IMR-90 (cell line): ENCODE measurements at regions not wholly inside any gene's neighbourhood (a gene's known extent, or its start where the extent isn't known, plus 50 kb on each side); places are given as distances from the start of the nearest gene placed in this dataset.

Experiments used
- ATAC-seq: fragments of 200-7000 bp; cut with Tn5 transposase; 2 replicates; pipeline ENCODE4 v1.9.1; 2020; ENCODE audit warnings: low read depth, mild to moderate bottlenecking, moderate library complexity
- BruUV-seq: library from RNA; stranded (reverse); fragments of 400-500 nt; replicated peaks from 2 replicates; lab custom pipeline; 2021; lab: Mats Ljungman, UMichigan
- CTCF ChIA-PET: fragments of 300-600 bp; formaldehyde crosslinking; extraction: SDS; loops from one replicate; lab custom pipeline; 2021; ENCODE audit warnings: antibody characterized with exemption; lab: Yijun Ruan, JAX
- POLR2A ChIA-PET: fragments of 300-600 bp; sonication (Branson Sonifier 250); formaldehyde crosslinking; loops from one replicate; lab custom pipeline; 2022; ENCODE audit warnings: antibody characterized with exemption; ENCODE audit not compliant: unreplicated experiment; lab: Charles Lee
- DNase-seq: peaks from one replicate; pipeline ENCODE4 v3.0.0; 2013
- H2AFZ ChIP-seq: replicated peaks from 2 replicates; pipeline ENCODE3; 2013; ENCODE audit warnings: low read length, mild to moderate bottlenecking; ENCODE audit not compliant: poor library complexity
- H2AK5ac ChIP-seq: 2 replicates; pipeline ENCODE4 v1.6.1; 2013; ENCODE audit warnings: low read depth, low read length, inconsistent platforms
- H2AK9ac ChIP-seq: replicated peaks from 2 replicates; pipeline ENCODE3; 2013; ENCODE audit warnings: mild to moderate bottlenecking, low read depth, low read length, moderate library complexity; ENCODE audit not compliant: poor library complexity
- H2BK120ac ChIP-seq: 2 replicates; pipeline ENCODE4 v1.6.1; 2013; ENCODE audit warnings: low read depth, low read length, inconsistent platforms
- H2BK15ac ChIP-seq: 3 replicates; pipeline ENCODE4 v1.6.1; 2013; ENCODE audit warnings: low read depth, low read length, inconsistent platforms
- H2BK20ac ChIP-seq: 2 replicates; pipeline ENCODE4 v1.6.1; 2013; ENCODE audit warnings: low read depth, mild to moderate bottlenecking, inconsistent platforms, low read length, moderate library complexity
- H2BK5ac ChIP-seq: 2 replicates; pipeline ENCODE4 v1.6.1; 2013; ENCODE audit warnings: mild to moderate bottlenecking, low read depth, low read length, inconsistent platforms; ENCODE audit not compliant: poor library complexity, severe bottlenecking
- H3K14ac ChIP-seq: replicated peaks from 2 replicates; pipeline ENCODE4 v1.6.1; 2013; ENCODE audit warnings: low read depth, low read length, inconsistent platforms
- H3K18ac ChIP-seq: 2 replicates; pipeline ENCODE4 v1.6.1; 2013; ENCODE audit warnings: low read depth, low read length, control low read depth
- H3K23ac ChIP-seq: 2 replicates; pipeline ENCODE4 v1.6.1; 2013; ENCODE audit warnings: low read depth, low read length, inconsistent platforms
- H3K27ac ChIP-seq: 2 replicates; pipeline ENCODE4 v1.5.1; 2013; ENCODE audit warnings: mild to moderate bottlenecking, control low read depth, low read length; ENCODE audit not compliant: insufficient read depth
- H3K27me3 ChIP-seq: 2 replicates; pipeline ENCODE4 v1.6.1; 2013; ENCODE audit warnings: low read length; ENCODE audit not compliant: control insufficient read depth, insufficient read depth
- H3K36me3 ChIP-seq: 2 replicates; pipeline ENCODE4 v1.6.1; 2013; ENCODE audit warnings: low read length, mixed read lengths; ENCODE audit not compliant: control insufficient read depth, insufficient read depth
- H3K4ac ChIP-seq: 2 replicates; pipeline ENCODE4 v1.6.1; 2013; ENCODE audit warnings: low read depth, low read length, inconsistent platforms
- H3K4me1 ChIP-seq: 2 replicates; pipeline ENCODE4 v1.6.1; 2013; ENCODE audit warnings: low read length, mixed read lengths; ENCODE audit not compliant: control insufficient read depth, insufficient read depth
- H3K4me2 ChIP-seq: 2 replicates; pipeline ENCODE4 v1.6.1; 2013; ENCODE audit warnings: low read depth, mild to moderate bottlenecking, control low read depth, low read length, moderate library complexity
- H3K4me3 ChIP-seq: 2 replicates; pipeline ENCODE4 v1.5.1; 2013; ENCODE audit warnings: low read depth, mild to moderate bottlenecking, control low read depth, low read length, moderate library complexity; ENCODE audit not compliant: insufficient read depth
- H3K56ac ChIP-seq: 2 replicates; pipeline ENCODE4 v1.6.1; 2013; ENCODE audit warnings: low read length, inconsistent platforms; ENCODE audit not compliant: insufficient read depth; ENCODE audit errors: extremely low read depth
- H3K79me1 ChIP-seq, 2 experiments: 2 replicates each; pipeline ENCODE4 v1.6.1; 2013; ENCODE audit warnings: low read length in 2 of 2, inconsistent platforms in 1 of 2, low read depth in 1 of 2
- H3K9ac ChIP-seq: 2 replicates; pipeline ENCODE4 v1.6.1; 2013; ENCODE audit warnings: low read depth, low read length, control low read depth
- H3K9me1 ChIP-seq: 2 replicates; pipeline ENCODE4 v1.6.1; 2013; ENCODE audit warnings: low read length, inconsistent platforms; ENCODE audit not compliant: insufficient read depth
- H3K9me3 ChIP-seq: 2 replicates; pipeline ENCODE4 v1.6.1; 2013; ENCODE audit warnings: low read length; ENCODE audit not compliant: control insufficient read depth, insufficient read depth
- H4K20me1 ChIP-seq: 2 replicates; pipeline ENCODE4 v1.6.1; 2013; ENCODE audit warnings: low read length, inconsistent platforms; ENCODE audit not compliant: insufficient read depth
- H4K5ac ChIP-seq: 2 replicates; pipeline ENCODE4 v1.6.1; 2013; ENCODE audit warnings: mild to moderate bottlenecking, low read depth, low read length, control low read depth
- H4K8ac ChIP-seq, 2 experiments: 2 replicates each; pipeline ENCODE4 v1.6.1; 2013; ENCODE audit warnings: low read depth in 2 of 2, low read length in 2 of 2, control low read depth in 1 of 2, inconsistent platforms in 1 of 2
- H4K91ac ChIP-seq: 2 replicates; pipeline ENCODE4 v1.6.1; 2013; ENCODE audit warnings: low read depth, low read length, inconsistent platforms; ENCODE audit not compliant: insufficient read depth
- MAZ ChIP-seq: IDR thresholded peaks from 2 replicates; pipeline ENCODE4 v1.6.1; 2012; ENCODE audit warnings: low read depth, mild to moderate bottlenecking, low read length, improper control_type of control experiment, moderate library complexity, borderline replicate concordance
- MXI1 ChIP-seq: IDR thresholded peaks from 2 replicates; pipeline ENCODE4 v1.6.1; 2012; ENCODE audit warnings: low read depth, mild to moderate bottlenecking, low read length, moderate library complexity, borderline replicate concordance
- NFE2L2 ChIP-seq: fragments of 150-350 bp; IDR thresholded peaks from 2 replicates; pipeline ENCODE4 v1.6.1; 2016; ENCODE audit warnings: low read depth, mild to moderate bottlenecking, low read length
- POLR2A ChIP-seq: IDR thresholded peaks from 2 replicates; pipeline ENCODE4 v1.6.1; 2012; ENCODE audit warnings: mild to moderate bottlenecking, low read depth, low read length
- RFX5 ChIP-seq: IDR thresholded peaks from 2 replicates; pipeline ENCODE4 v1.8.0; 2012; ENCODE audit warnings: low read depth, mild to moderate bottlenecking, low read length, moderate library complexity
- WGBS, 2 experiments: methylation state at CpG; one replicate each; pipeline versions ENCODE4 v1.1.5 to v1.1.7; 2013; ENCODE audit warnings: missing lambda C conversion rate in 2 of 2; ENCODE audit not compliant: insufficient read length in 1 of 2; ENCODE audit errors: extremely low coverage in 2 of 2; 5-methylcytosine and 5-hydroxymethylcytosine counted together
- dilution Hi-C: fragments of 300-500 bp; cut with HindIII; formaldehyde crosslinking; loops from one replicate; pipeline ENCODE4 v1.14.3; 2018; ENCODE audit warnings: low sequenced_read_pairs; ENCODE audit not compliant: unreplicated experiment
- in situ Hi-C: fragments of 300-500 bp; cut with MboI; formaldehyde crosslinking; loops from 3 replicates; pipeline ENCODE4 v1.14.3; 2019; ENCODE audit warnings: low sequenced_read_pairs, inconsistent platforms, mixed read lengths
- intact Hi-C: fragments of 100-400 bp; cut with micrococcal nuclease; formaldehyde crosslinking; loops from 2 replicates; pipeline ENCODE4 v1.10.0; 2022

DNA sequence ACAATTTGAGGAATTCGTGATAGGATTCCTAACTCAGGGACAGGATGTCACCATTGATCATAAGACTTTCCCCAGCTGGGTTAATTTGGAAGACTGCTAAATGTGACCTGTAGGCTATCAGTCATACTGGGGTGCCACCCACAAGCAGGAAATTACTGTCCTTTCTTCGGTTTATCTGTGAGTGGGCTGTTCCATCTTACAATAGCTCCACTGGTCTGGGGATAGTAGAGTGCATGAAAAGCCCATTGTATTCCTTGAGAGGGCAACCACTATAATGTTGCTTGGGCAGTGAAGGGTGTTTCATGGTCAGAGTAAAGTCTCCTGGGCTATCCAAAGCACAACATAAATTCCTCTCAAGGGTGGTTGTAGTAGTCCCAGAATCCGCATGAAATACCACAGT is 1523.0 kb upstream of the B3GALT2 start:
- H2BK20ac ChIP-seq: no peak overlapping the region
- H2AFZ ChIP-seq: no peak overlapping the region
- H3K9me3 ChIP-seq: no peaks in the 10 kb centered on the region
- H4K91ac ChIP-seq: no peak overlapping the region
- no peak overlapping the region for H3K56ac ChIP-seq
- in situ Hi-C loops (no loop called here), intact Hi-C loops (no loop called here), dilution Hi-C loops (no loop called here)
- H3K9me1 ChIP-seq: no peaks in the 10 kb centered on the region
- H3K14ac ChIP-seq: no peak overlapping the region
- DNase-seq (no peak), ATAC-seq (no peak)
- no peaks in the 10 kb centered on the region for H3K36me3 ChIP-seq
- H3K4me2 ChIP-seq: no peak overlapping the region
- no peak overlapping the region for H4K8ac ChIP-seq
- no TSS peak for BruUV-seq
- H2AK5ac ChIP-seq: no peak overlapping the region
- H3K4me1 ChIP-seq: no peaks in the 10 kb centered on the region
- no peaks in the 10 kb centered on the region for H3K79me1 ChIP-seq
- no CpG with 5 or more reads among the region's 3 CpGs for WGBS, 2 experiments
- no peak overlapping the region for H3K9ac ChIP-seq
- ChIA-PET CTCF (no interaction called here), POLR2A (no interaction called here)
- no peaks in the 10 kb centered on the region for H3K27me3 ChIP-seq
- TF ChIP-seq MXI1 (no peak), MAZ (no peak), RFX5 (no peak), NFE2L2 (no peak), POLR2A (no peak)
- H3K23ac ChIP-seq: no peak overlapping the region
- no peak overlapping the region for H2BK120ac ChIP-seq
- no peaks in the 10 kb centered on the region for H4K20me1 ChIP-seq
- H3K27ac ChIP-seq: no peak overlapping the region
- no peak overlapping the region for H3K18ac ChIP-seq
- no peak overlapping the region for H3K4ac ChIP-seq
- no peak overlapping the region for H2BK5ac ChIP-seq
- no peak overlapping the region for H4K5ac ChIP-seq
- H3K4me3 ChIP-seq: no peak overlapping the region
- H2BK15ac ChIP-seq: no peak overlapping the region
- no peak overlapping the region for H2AK9ac ChIP-seq
